GM12873 (cell line): ENCODE measurements at regions not wholly inside any gene's neighbourhood (a gene's known extent, or its start where the extent isn't known, plus 50 kb on each side); places are given as distances from the start of the nearest gene placed in this dataset.

ENCODE experiments used
- TF ChIP-seq, protein P1 (sequence below): IDR thresholded peaks from 2 replicates; pipeline ENCODE4 v1.5.1; 2012; ENCODE audit warnings: low read depth, mild to moderate bottlenecking, moderate library complexity, low read length, control low read depth; ENCODE audit not compliant: insufficient read depth; ENCODE audit errors: missing control alignments

DNA sequence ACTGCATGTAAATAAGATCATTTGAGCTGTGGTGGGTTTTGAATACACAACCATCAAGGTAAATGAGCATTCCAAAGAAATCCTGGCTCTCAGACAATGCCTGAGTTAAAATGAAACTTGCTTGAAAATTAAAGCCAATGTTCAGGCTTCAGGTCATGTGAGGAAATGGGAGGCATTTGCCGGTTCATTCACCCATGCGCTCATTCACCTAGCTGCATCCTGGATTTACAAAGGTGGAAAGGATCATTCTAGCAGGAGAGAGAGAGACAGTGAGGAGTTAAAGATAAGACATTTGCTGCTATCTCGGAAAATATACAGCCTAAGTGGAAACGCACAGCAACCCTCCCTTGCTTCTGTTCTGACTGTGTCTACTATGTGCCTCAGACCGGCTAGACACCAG, 143.8 kb upstream of the KLF4 start:
- TF ChIP-seq, protein P1, sequence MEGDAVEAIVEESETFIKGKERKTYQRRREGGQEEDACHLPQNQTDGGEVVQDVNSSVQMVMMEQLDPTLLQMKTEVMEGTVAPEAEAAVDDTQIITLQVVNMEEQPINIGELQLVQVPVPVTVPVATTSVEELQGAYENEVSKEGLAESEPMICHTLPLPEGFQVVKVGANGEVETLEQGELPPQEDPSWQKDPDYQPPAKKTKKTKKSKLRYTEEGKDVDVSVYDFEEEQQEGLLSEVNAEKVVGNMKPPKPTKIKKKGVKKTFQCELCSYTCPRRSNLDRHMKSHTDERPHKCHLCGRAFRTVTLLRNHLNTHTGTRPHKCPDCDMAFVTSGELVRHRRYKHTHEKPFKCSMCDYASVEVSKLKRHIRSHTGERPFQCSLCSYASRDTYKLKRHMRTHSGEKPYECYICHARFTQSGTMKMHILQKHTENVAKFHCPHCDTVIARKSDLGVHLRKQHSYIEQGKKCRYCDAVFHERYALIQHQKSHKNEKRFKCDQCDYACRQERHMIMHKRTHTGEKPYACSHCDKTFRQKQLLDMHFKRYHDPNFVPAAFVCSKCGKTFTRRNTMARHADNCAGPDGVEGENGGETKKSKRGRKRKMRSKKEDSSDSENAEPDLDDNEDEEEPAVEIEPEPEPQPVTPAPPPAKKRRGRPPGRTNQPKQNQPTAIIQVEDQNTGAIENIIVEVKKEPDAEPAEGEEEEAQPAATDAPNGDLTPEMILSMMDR, result no peak

DNA sequence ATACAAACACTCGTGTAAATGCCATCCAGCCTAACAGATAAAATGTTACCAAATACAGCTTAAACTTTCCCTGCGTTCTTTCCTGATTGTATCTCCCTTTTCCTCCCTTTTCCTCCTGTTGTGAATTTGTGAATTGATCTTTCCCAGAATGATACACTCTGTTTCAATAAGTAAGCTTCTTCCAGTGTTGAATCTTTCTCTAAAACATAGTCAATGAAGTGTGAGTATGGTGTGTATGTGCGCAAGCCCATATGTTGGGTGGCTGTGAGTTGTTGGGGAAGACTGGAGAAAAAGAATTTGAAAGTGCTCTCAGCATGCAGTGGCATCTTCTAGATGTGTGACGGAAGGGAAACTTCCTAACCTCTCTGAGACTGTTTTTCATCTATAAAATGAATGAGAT, 143.1 kb upstream of the KLF4 start:
- TF ChIP-seq, protein P1, result no peak

DNA sequence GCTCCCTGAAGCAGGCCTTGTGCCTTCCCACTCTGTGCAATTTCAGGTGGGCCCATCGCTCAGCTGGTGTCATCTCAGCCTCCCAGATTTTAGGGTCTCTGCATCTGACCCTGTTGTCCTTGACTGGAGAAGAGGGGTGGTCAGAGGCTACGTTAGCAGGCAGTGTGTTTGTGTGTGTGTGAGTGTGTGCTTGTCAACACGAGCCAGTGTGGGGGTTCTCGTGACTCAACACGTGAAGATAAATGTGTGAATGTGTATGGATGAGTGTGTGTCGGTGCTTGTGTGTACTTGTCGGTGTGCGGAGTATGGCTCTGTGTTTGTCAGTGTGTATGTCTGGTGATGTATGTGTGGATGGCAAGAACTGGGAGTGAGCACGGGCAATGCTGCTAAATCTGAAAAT, 142.6 kb upstream of the KLF4 start:
- TF ChIP-seq, protein P1, result no peak

DNA sequence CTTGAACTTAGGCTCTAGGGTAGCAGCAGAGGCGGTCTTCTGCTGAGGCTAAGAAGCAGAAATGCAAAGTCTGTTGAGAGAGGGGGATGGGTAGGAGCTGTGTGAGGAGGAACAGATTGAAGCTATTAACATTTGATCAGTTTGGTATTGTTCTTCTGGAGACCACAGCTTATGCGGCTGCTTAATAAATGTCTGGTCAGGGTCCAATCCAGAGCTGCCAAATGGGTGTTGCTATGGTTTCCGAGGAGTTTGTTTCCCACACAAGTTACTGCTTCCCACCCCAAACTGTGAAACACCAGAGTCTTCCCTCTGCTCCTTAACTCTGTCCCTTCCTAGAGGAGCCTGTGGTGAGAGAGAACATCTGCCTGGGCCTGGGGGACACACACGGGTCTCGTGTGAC, 142.2 kb upstream of the KLF4 start:
- TF ChIP-seq, protein P1, result no peak

DNA sequence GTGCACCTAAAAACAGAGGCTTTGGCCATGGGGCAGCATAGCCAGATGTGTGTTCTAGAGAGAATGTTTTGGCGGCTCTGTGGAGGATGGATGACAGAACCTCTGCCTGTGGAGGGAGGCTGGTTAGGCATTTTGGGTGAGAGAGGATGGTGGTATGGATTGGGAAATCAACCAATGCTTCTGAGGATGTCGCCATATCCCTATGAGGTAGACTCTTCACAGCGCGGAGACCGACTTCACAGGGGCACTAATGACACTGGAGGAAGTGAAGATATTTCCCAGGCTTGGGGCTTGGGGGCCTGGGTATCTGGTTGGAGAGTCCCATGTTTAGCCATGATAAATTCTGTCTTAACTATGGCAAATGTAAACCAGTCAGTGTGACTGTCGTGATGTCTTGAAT, 140.6 kb upstream of the KLF4 start:
- TF ChIP-seq, protein P1, result no peak

DNA sequence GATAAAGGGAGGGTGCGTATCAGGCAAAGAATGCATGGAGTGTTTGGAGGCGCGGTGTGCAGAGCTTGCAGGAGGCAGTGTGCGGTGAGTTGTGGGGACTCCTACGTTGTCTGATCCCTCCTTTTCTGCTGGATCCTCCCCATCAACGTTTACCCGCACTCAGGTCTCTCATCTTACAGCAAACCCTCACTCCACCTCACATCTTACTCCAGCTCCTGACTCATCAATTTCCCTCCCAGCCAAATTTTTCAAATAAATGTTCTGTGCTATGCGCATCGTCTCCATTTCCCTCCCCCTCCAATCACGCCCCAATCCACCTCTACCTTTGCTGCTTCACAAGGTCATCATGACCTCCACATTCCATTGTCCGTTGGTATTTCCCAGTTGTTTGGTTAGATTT, 138.9 kb upstream of the KLF4 start:
- TF ChIP-seq, protein P1, result no peak

DNA sequence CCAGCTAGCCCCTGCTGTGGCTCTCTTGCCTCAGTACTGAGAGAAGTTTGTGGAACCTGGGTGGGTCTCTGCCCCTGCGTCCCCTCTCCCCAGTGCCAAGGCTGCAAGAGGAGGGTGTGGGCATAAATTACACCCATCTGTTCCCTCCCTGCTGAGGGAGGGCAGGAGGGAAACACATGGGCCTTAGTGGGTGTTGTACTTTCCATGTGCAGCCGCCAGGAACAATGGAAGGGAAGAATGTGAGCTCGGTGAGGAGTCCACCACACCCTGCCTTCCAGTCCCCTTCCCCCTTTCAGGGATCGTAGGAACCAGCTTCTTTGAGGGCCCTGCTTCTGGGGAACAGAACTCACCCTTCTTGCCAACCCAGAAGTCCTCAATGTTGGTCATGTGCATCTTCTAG, 138.2 kb upstream of the KLF4 start:
- TF ChIP-seq, protein P1, result no peak
